Left lung (tissue), 4 donors: ENCODE measurements at regions not wholly inside any gene's neighbourhood (a gene's known extent, or its start where the extent isn't known, plus 50 kb on each side); places are given as distances from the start of the nearest gene placed in this dataset.

Experiments used
- ATAC-seq: fragments of 200-7000 bp; cut with Tn5 transposase; one replicate; pipeline ENCODE4 v1.9.1; 2020; ENCODE audit warnings: moderate library complexity
- DNase-seq, 4 donors: peaks; one replicate each; pipeline ENCODE4 v3.0.0-alpha.2; 2013 to 2020
- H3K27ac ChIP-seq, 2 donors: fragments of 200-600 bp; sonication (generic) in 1 of 2; one replicate each; pipeline versions ENCODE4 v1.5.0 to v1.8.0; 2020 to 2021
- H3K27me3 ChIP-seq, 2 donors: fragments of 200-600 bp; sonication (generic) in 1 of 2; one replicate each; pipeline versions ENCODE4 v1.5.0 to v1.8.0; 2020 to 2021
- H3K36me3 ChIP-seq, 2 donors: fragments of 200-600 bp; sonication (generic) in 1 of 2; one replicate each; pipeline versions ENCODE4 v1.5.0 to v1.8.0; 2020 to 2021
- H3K4me1 ChIP-seq, 2 donors: fragments of 200-600 bp; one replicate each; pipeline ENCODE4 v1.8.0; 2021
- H3K4me3 ChIP-seq, 2 donors: fragments of 200-600 bp; sonication (generic) in 1 of 2; one replicate each; pipeline versions ENCODE4 v1.5.0 to v1.8.0; 2020 to 2021; ENCODE audit warnings: mild to moderate bottlenecking in 1 of 2
- H3K9me3 ChIP-seq, 2 donors: fragments of 200-600 bp; sonication (generic) in 1 of 2; one replicate each; pipeline versions ENCODE4 v1.5.0 to v1.8.0; 2020 to 2021
- CTCF ChIP-seq, 2 donors: fragments of 200-600 bp; sonication (generic) in 1 of 2; IDR thresholded peaks; one replicate each; pipeline versions ENCODE4 v1.5.0 to v1.8.0; 2021; ENCODE audit warnings: antibody characterized with exemption in 2 of 2
- intact Hi-C, 2 donors: fragments of 100-400 bp; cut with DNase I; formaldehyde crosslinking; loops; one replicate each; pipeline versions ENCODE4 v1.11.2 to v1.14.2; 2022
- donor health status: DM: no; HTN: yes; CAD: no.
- donor health status: DM: no; HTN: no; CAD: no.

GRCh38 chr13:22270881-22271280, 600.0 kb downstream of the FGF9 start:
- ATAC-seq: no peak
- intact Hi-C loops: no loop called here
- Histone ChIP-seq H3K36me3 (no peaks in the 10 kb centered on the region), H3K4me3 (no peak overlapping the region), H3K4me1 (no peaks in the 10 kb centered on the region), H3K27me3 (no peaks in the 10 kb centered on the region), H3K9me3 (no peaks in the 10 kb centered on the region), H3K27ac (no peak overlapping the region)
- no peak for TF ChIP-seq CTCF (IDR thresholded peaks at IDR 0.05)
- no peak for DNase-seq

- H3K36me3 ChIP-seq: no peaks in the 10 kb centered on the region
- no peak overlapping the region for H3K4me3 ChIP-seq
- intact Hi-C loops: no loop called here
- DNase-seq: no peak
- TF ChIP-seq CTCF (IDR thresholded peaks at IDR 0.05): no peak
- H3K27me3 ChIP-seq: no peaks in the 10 kb centered on the region
- no peaks in the 10 kb centered on the region for H3K9me3 ChIP-seq
- ATAC-seq: no peak
- no peak overlapping the region for H3K27ac ChIP-seq
- no peaks in the 10 kb centered on the region for H3K4me1 ChIP-seq
Measured at GRCh38 chr13:22271903-22272302, 601.0 kb downstream of the FGF9 start.

- no peak for DNase-seq
- H3K9me3 ChIP-seq: no peaks in the 10 kb centered on the region
- H3K27ac ChIP-seq: no peak overlapping the region
- no peaks in the 10 kb centered on the region for H3K27me3 ChIP-seq
- intact Hi-C loops: loop anchor here in 1 of 2 donors (5.0 kb wide), 1 partner anchor 638 kb away; no protein-coding TSS in a partner anchor
- no peak for ATAC-seq
- no peak overlapping the region for H3K4me3 ChIP-seq
- H3K4me1 ChIP-seq: no peaks in the 10 kb centered on the region
- H3K36me3 ChIP-seq: no peaks in the 10 kb centered on the region
- TF ChIP-seq CTCF (IDR thresholded peaks at IDR 0.05): no peak
Measured at GRCh38 chr13:22275393-22275792, 604.5 kb downstream of the FGF9 start.

GRCh38 chr13:22276616-22277015, 605.7 kb downstream of the FGF9 start:
- Histone ChIP-seq H3K36me3 (no peaks in the 10 kb centered on the region), H3K4me3 (no peak overlapping the region), H3K27ac (no peak overlapping the region), H3K27me3 (no peaks in the 10 kb centered on the region), H3K4me1 (no peaks in the 10 kb centered on the region), H3K9me3 (no peaks in the 10 kb centered on the region)
- DNase-seq (no peak), ATAC-seq (no peak)
- intact Hi-C loops: loop anchor here in 1 of 2 donors (5.0 kb wide), 1 partner anchor 639 kb away; no protein-coding TSS in a partner anchor
- TF ChIP-seq CTCF (IDR thresholded peaks at IDR 0.05): no peak

GRCh38 chr13:22278336-22278929, 607.6 kb downstream of the FGF9 start:
- intact Hi-C loops: loop anchor here in 1 of 2 donors (5.0 kb wide), 1 partner anchor 641 kb away; no protein-coding TSS in a partner anchor
- peak; percentile 18 to 22 for TF ChIP-seq CTCF (IDR thresholded peaks at IDR 0.05)
- H3K4me3 ChIP-seq: no peak overlapping the region
- H3K36me3 ChIP-seq: no peaks in the 10 kb centered on the region
- no peaks in the 10 kb centered on the region for H3K27me3 ChIP-seq
- no peaks in the 10 kb centered on the region for H3K9me3 ChIP-seq
- H3K27ac ChIP-seq: no peak overlapping the region
- ATAC-seq: peak; percentile 73
- DNase-seq: peak in 2 of 4 donors; percentile 35 to 48
- no peaks in the 10 kb centered on the region for H3K4me1 ChIP-seq
